H1 (cell line): ENCODE measurements at regions not wholly inside any gene's neighbourhood (a gene's known extent, or its start where the extent isn't known, plus 50 kb on each side); places are given as distances from the start of the nearest gene placed in this dataset.

ENCODE experiments used
- JUN ChIP-seq: IDR thresholded peaks from 2 replicates; pipeline ENCODE4 v1.6.1; 2011; ENCODE audit warnings: low read depth, mild to moderate bottlenecking, improper control_type of control experiment, low read length

- TF ChIP-seq JUN = no peak
- TF ChIP-seq, all 59 proteins: peak for 0
Measured at GRCh38 chr22:46077669-46078099, 72.6 kb upstream of the PPARA start (continued).
